ENCODE measurements at regions not wholly inside any gene's neighbourhood (a gene's known extent, or its start where the extent isn't known, plus 50 kb on each side); places are given as distances from the start of the nearest gene placed in this dataset.

DNA sequence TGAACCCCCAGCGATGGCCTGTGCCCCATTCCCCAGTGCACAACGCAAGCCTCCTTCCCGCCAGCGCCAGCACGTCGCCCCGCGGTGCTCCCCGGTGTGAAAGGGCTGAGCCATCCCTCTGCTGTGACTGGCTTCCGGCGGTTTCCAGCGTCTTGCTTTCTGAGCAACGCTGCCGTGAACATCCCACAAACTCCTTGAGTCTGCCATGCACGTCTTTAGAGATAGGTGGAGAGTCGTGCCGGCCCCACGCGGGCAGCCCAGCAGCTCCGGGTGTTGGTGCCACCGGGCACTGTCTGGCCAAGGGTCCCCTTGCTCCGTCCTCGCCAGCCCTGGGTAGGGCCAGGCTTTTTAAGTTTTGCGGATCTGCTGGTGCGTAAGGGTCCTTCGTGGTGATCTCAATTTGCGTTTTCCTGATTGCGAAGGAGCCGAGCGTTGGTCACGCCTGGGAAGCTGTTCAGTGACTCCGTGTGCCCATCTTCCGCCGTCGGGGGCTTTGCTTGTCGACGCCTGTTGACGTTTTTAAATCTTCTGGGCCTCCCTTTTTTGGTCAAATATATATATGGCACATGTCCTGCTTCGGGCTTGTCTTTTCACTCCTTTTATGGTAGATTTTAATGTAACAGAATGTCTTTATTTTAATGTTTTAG lies 70.6 kb downstream of the FOXL3 start:
- no peak for TF ChIP-seq GATA2 (IDR thresholded peaks at IDR 0.05; ENCODE audit: low read depth, low read length)
- no peak for TF ChIP-seq GATA3 (IDR thresholded peaks at IDR 0.05; ENCODE audit: low read depth, low read length)
